ENCODE measurements at regions not wholly inside any gene's neighbourhood (a gene's known extent, or its start where the extent isn't known, plus 50 kb on each side); places are given as distances from the start of the nearest gene placed in this dataset.

DNA sequence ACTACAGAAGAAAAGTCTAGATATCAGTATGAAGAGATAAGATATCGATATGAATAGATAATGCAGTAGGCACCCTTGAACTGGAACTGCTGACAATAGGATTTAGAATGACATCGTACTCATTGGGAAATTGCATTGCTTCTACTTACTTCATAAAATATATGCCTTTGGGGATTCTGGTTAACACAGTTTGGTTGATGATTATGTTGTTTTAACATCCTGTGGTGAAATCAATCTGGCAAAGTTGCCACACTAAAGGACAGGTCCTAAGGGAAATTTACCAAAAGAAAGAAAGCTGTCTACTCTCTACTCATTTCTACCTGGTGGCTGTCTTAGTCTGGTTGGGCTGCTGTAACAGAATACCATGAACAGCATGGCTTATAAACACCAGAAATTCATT, 417.4 kb upstream of the DPH6 start:
- TF ChIP-seq POLR2A (IDR thresholded peaks at IDR 0.05; ENCODE audit: insufficient read depth in 1 of 2, low read depth in 2 of 2, low read length in 2 of 2) (no peak), KDM2A (CRISPR knock-in tag; IDR thresholded peaks at IDR 0.05; ENCODE audit: borderline replicate concordance, low read depth) (no peak), DNMT1 (CRISPR knock-in tag; IDR thresholded peaks at IDR 0.05) (no peak), ZFP37 (CRISPR knock-in tag; IDR thresholded peaks at IDR 0.05; ENCODE audit: borderline replicate concordance) (no peak)
- TF ChIP-seq, protein P1, sequence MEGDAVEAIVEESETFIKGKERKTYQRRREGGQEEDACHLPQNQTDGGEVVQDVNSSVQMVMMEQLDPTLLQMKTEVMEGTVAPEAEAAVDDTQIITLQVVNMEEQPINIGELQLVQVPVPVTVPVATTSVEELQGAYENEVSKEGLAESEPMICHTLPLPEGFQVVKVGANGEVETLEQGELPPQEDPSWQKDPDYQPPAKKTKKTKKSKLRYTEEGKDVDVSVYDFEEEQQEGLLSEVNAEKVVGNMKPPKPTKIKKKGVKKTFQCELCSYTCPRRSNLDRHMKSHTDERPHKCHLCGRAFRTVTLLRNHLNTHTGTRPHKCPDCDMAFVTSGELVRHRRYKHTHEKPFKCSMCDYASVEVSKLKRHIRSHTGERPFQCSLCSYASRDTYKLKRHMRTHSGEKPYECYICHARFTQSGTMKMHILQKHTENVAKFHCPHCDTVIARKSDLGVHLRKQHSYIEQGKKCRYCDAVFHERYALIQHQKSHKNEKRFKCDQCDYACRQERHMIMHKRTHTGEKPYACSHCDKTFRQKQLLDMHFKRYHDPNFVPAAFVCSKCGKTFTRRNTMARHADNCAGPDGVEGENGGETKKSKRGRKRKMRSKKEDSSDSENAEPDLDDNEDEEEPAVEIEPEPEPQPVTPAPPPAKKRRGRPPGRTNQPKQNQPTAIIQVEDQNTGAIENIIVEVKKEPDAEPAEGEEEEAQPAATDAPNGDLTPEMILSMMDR (CRISPR knock-in tag; IDR thresholded peaks at IDR 0.05): no peak
- TF ChIP-seq, protein P2, sequence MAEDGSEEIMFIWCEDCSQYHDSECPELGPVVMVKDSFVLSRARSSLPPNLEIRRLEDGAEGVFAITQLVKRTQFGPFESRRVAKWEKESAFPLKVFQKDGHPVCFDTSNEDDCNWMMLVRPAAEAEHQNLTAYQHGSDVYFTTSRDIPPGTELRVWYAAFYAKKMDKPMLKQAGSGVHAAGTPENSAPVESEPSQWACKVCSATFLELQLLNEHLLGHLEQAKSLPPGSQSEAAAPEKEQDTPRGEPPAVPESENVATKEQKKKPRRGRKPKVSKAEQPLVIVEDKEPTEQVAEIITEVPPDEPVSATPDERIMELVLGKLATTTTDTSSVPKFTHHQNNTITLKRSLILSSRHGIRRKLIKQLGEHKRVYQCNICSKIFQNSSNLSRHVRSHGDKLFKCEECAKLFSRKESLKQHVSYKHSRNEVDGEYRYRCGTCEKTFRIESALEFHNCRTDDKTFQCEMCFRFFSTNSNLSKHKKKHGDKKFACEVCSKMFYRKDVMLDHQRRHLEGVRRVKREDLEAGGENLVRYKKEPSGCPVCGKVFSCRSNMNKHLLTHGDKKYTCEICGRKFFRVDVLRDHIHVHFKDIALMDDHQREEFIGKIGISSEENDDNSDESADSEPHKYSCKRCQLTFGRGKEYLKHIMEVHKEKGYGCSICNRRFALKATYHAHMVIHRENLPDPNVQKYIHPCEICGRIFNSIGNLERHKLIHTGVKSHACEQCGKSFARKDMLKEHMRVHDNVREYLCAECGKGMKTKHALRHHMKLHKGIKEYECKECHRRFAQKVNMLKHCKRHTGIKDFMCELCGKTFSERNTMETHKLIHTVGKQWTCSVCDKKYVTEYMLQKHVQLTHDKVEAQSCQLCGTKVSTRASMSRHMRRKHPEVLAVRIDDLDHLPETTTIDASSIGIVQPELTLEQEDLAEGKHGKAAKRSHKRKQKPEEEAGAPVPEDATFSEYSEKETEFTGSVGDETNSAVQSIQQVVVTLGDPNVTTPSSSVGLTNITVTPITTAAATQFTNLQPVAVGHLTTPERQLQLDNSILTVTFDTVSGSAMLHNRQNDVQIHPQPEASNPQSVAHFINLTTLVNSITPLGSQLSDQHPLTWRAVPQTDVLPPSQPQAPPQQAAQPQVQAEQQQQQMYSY (CRISPR knock-in tag; IDR thresholded peaks at IDR 0.05): no peak

Measured in HepG2 (cell line).